Mesothelial cell of epicardium (in vitro differentiated cells): ENCODE measurements at regions not wholly inside any gene's neighbourhood (a gene's known extent, or its start where the extent isn't known, plus 50 kb on each side); places are given as distances from the start of the nearest gene placed in this dataset.

Source experiments
- DNase-seq, 2 experiments: peaks; one replicate each; pipeline ENCODE4 v3.0.0; 2021; ENCODE audit warnings: low spot score in 2 of 2; ENCODE audit not compliant: unreplicated experiment in 2 of 2
- H3K27ac Mint-ChIP-seq: 2 replicates; pipeline ENCODE4 v1.8.0; 2021; ENCODE audit warnings: mixed read lengths
- H3K27me3 Mint-ChIP-seq: 2 replicates; pipeline ENCODE4 v1.8.0; 2021; ENCODE audit warnings: low read depth, mixed read lengths
- H3K36me3 Mint-ChIP-seq: 2 replicates; pipeline ENCODE4 v1.8.0; 2021; ENCODE audit warnings: mixed read lengths
- H3K4me1 Mint-ChIP-seq: 2 replicates; pipeline ENCODE4 v1.8.0; 2021; ENCODE audit warnings: mixed read lengths
- H3K4me3 Mint-ChIP-seq: 2 replicates; pipeline ENCODE4 v1.8.0; 2021; ENCODE audit warnings: mild to moderate bottlenecking, moderate library complexity, mixed read lengths
- H3K9me3 Mint-ChIP-seq: 2 replicates; pipeline ENCODE4 v1.8.0; 2021; ENCODE audit warnings: mixed read lengths
- TF ChIP-seq, protein P1 (sequence below): fragments of 200-600 bp; sonication (generic); IDR thresholded peaks from one replicate; pipeline ENCODE4 v1.5.0; 2021; ENCODE audit warnings: antibody characterized with exemption; ENCODE audit not compliant: unreplicated experiment

DNA sequence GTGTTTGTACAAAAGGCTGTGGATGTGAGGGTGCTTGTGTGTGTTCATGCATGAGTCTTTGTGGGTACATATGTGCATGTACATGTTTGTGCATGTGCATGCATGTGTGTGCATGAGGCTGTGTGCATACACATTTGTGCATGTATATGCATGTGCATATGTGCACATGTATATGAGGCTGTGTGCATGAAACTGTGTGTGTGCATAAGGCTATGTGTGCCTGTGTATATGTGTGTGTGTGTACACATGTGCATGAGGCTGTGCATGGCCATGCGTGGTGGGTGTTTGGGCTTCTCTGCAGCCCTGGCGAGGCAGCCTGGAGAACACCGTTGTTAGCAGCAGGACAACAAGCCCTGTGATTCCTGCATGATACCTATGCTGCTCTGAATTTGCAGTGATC, 207.7 kb upstream of the ADCY1 start:
- Mint-ChIP-seq H3K27me3 (no peaks in the 10 kb centered on the region), H3K27ac (no peak overlapping the region), H3K9me3 (peaks cover 26% of the 10 kb centered on the region), H3K4me3 (no peak overlapping the region), H3K4me1 (peaks cover 11% of the 10 kb centered on the region), H3K36me3 (no peaks in the 10 kb centered on the region)
- TF ChIP-seq, protein P1, sequence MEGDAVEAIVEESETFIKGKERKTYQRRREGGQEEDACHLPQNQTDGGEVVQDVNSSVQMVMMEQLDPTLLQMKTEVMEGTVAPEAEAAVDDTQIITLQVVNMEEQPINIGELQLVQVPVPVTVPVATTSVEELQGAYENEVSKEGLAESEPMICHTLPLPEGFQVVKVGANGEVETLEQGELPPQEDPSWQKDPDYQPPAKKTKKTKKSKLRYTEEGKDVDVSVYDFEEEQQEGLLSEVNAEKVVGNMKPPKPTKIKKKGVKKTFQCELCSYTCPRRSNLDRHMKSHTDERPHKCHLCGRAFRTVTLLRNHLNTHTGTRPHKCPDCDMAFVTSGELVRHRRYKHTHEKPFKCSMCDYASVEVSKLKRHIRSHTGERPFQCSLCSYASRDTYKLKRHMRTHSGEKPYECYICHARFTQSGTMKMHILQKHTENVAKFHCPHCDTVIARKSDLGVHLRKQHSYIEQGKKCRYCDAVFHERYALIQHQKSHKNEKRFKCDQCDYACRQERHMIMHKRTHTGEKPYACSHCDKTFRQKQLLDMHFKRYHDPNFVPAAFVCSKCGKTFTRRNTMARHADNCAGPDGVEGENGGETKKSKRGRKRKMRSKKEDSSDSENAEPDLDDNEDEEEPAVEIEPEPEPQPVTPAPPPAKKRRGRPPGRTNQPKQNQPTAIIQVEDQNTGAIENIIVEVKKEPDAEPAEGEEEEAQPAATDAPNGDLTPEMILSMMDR, result no peak
- no peak for DNase-seq

DNA sequence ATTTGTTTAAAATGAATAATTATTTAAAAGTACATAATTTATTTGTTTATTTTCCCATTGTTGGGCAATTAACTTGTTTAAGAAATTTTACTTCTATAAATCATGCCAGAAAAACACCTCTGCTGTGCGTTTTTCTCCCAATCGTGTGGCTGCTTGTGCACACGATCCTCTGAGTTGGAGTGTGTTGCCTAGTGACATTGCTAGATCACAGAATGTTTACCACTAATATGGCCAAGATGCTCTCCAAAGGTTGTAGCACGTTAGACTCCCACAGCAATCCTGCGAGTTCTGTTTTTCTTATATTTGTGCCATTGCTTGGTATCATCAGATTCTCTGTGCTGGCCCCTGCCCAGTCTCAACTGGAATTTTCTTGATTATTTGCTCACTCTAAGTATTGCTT, 207.1 kb upstream of the ADCY1 start:
- Mint-ChIP-seq H3K4me3 (no peak overlapping the region), H3K36me3 (no peaks in the 10 kb centered on the region), H3K27ac (no peak overlapping the region)

DNA sequence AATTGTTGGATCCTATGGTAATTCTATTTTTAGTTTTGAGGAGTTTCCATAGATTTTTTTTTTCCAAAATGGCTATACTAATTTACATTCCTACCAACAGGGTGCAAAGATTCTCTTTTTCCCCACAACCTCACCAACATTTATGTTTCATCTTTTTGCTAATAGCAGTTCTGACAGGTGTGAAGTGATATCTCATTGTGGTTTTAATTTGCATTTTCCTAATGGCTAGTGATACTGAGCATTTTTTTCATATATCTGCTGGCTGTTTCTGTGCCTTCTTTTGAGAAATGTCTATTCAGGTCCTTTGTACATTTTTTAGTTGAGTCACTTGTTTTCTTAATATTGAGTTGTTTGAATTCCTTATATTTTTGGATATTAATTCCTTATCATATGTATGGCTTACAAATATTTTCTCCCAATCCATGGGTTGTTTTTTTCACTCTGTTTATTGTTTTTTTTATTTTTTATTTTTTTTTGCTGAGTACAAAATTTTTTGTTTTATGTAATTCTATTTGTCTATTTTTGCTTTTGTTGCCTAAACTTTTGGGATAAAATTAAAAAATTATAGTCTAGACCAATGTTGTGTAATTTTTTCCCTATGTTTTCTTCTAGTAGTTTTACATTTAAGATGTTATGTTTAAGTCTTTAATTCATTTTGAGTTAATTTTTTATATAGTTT, 205.9 kb upstream of the ADCY1 start:
- DNase-seq, result no peak
- no peak overlapping the region for H3K4me3 Mint-ChIP-seq
- H3K27me3 Mint-ChIP-seq, result no peaks in the 10 kb centered on the region
- H3K36me3 Mint-ChIP-seq, result no peaks in the 10 kb centered on the region
- TF ChIP-seq, protein P1, result no peak
- peaks cover 6% of the 10 kb centered on the region for H3K4me1 Mint-ChIP-seq
- H3K9me3 Mint-ChIP-seq, result peaks cover 34% of the 10 kb centered on the region
- H3K27ac Mint-ChIP-seq, result no peak overlapping the region

More for the DNA sequence above, 207.1 kb upstream of the ADCY1 start:
- Mint-ChIP-seq H3K27me3 (no peaks in the 10 kb centered on the region), H3K9me3 (peaks cover 29% of the 10 kb centered on the region), H3K4me1 (peaks cover 11% of the 10 kb centered on the region)
- no peak for DNase-seq
- TF ChIP-seq, protein P1, result no peak

DNA sequence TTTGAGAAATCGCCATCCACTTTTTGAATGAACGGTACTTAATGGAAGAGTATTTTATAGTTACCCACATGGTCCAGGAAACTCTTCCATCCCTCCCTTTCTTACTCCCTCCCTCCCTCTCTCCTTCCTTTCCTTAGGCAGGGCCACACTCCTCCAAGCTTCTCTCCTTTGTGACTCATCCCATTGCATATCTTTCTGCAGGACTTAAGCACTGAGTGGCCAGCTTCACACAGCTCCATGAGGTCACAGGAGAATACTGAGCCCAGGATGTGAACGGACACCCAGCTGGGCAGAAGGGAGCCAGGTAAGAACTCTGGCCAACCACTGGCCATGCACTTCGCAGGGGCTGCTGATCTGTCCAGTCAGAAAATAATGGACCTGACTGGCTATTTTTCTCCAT, 189.7 kb upstream of the ADCY1 start:
- DNase-seq, result no peak
- Mint-ChIP-seq H3K36me3 (no peaks in the 10 kb centered on the region), H3K9me3 (peaks cover 9% of the 10 kb centered on the region)

DNA sequence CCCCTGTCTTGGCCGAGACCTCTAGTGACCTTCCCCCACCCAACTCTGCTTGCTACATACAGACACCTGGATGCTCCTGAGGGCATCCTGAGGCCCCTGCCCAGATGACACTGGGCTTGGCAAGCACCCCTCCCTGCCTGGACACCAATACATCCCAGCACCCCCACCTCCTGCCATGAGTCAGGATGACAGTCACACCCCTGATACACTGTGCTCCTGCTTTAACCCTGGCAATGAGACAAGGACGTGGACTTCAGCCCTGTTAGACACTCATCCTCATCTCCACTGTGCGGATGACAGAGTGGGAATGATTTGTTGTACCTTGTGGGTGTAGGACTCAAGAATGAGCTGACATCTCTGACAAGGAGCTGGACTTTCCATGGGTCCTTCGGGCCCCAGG, 186.3 kb upstream of the ADCY1 start:
- no peaks in the 10 kb centered on the region for H3K36me3 Mint-ChIP-seq
- TF ChIP-seq, protein P1, result no peak
- H3K4me3 Mint-ChIP-seq, result no peak overlapping the region
- H3K9me3 Mint-ChIP-seq, result peaks cover 4% of the 10 kb centered on the region
- H3K27ac Mint-ChIP-seq, result no peak overlapping the region
- H3K27me3 Mint-ChIP-seq, result no peaks in the 10 kb centered on the region
- DNase-seq, result no peak
- H3K4me1 Mint-ChIP-seq, result no peaks in the 10 kb centered on the region

More for the DNA sequence above, 189.7 kb upstream of the ADCY1 start:
- TF ChIP-seq, protein P1, result no peak
- H3K27ac Mint-ChIP-seq, result no peak overlapping the region
- H3K4me3 Mint-ChIP-seq, result no peak overlapping the region
- H3K27me3 Mint-ChIP-seq, result peaks cover 3% of the 10 kb centered on the region
- no peaks in the 10 kb centered on the region for H3K4me1 Mint-ChIP-seq
